Smooth muscle cell (in vitro differentiated cells): ENCODE measurements at regions not wholly inside any gene's neighbourhood (a gene's known extent, or its start where the extent isn't known, plus 50 kb on each side); places are given as distances from the start of the nearest gene placed in this dataset.

Experiments
- DNase-seq: peaks from one replicate; lab custom pipeline; 2025; ENCODE audit not compliant: unreplicated experiment; lab: John Stamatoyannopoulos, UW
- H2AFZ ChIP-seq: fragments of 200-600 bp; sonication (generic); 2 replicates; pipeline ENCODE4 v1.6.0; 2016; ENCODE audit warnings: antibody characterized with exemption, low read depth, mild to moderate bottlenecking
- H3F3A ChIP-seq: fragments of 200-600 bp; sonication (generic); 2 replicates; pipeline ENCODE4 v1.6.0; 2017; ENCODE audit warnings: antibody characterized with exemption, low read depth
- H3K27ac ChIP-seq: fragments of 200-600 bp; sonication (generic); 2 replicates; pipeline ENCODE4 v1.5.1; 2016; ENCODE audit warnings: low read depth, mild to moderate bottlenecking
- H3K27me3 ChIP-seq: fragments of 200-600 bp; sonication (generic); 2 replicates; pipeline ENCODE4 v1.6.1; 2016; ENCODE audit warnings: low read depth, mild to moderate bottlenecking
- H3K36me3 ChIP-seq: fragments of 200-600 bp; sonication (generic); 2 replicates; pipeline ENCODE4 v1.5.1; 2016; ENCODE audit warnings: low read depth
- H3K4me1 ChIP-seq: fragments of 200-600 bp; sonication (generic); 2 replicates; pipeline ENCODE4 v1.5.1; 2016; ENCODE audit warnings: low read depth
- H3K4me2 ChIP-seq: fragments of 200-600 bp; sonication (generic); 2 replicates; pipeline ENCODE4 v1.6.0; 2016; ENCODE audit warnings: mild to moderate bottlenecking
- H3K4me3 ChIP-seq: fragments of 200-600 bp; sonication (generic); 2 replicates; pipeline ENCODE4 v1.5.1; 2016; ENCODE audit warnings: mild to moderate bottlenecking
- H3K79me2 ChIP-seq: fragments of 200-600 bp; sonication (generic); 2 replicates; pipeline ENCODE4 v1.6.0; 2016; ENCODE audit warnings: low read depth, mild to moderate bottlenecking
- H3K9ac ChIP-seq: fragments of 200-600 bp; sonication (generic); 2 replicates; pipeline ENCODE4 v1.6.0; 2016; ENCODE audit warnings: low read depth
- H3K9me3 ChIP-seq: fragments of 200-600 bp; sonication (generic); replicated peaks from 2 replicates; pipeline ENCODE4 v1.5.1; 2016; ENCODE audit warnings: low read depth
- H4K20me1 ChIP-seq: fragments of 200-600 bp; sonication (generic); 2 replicates; pipeline ENCODE4 v1.6.0; 2016; ENCODE audit warnings: low read depth
- WGBS: methylation state at CpG from one replicate; pipeline ENCODE4 v1.1.7; 2016; ENCODE audit warnings: low lambda C conversion rate; 5-methylcytosine and 5-hydroxymethylcytosine counted together
- TF ChIP-seq, protein P1 (sequence below): fragments of 200-600 bp; sonication (generic); IDR thresholded peaks from 2 replicates; pipeline ENCODE4 v1.5.1; 2017; ENCODE audit warnings: borderline replicate concordance, mild to moderate bottlenecking, antibody characterized with exemption; ENCODE audit not compliant: insufficient read depth, poor library complexity, severe bottlenecking

- H4K20me1 ChIP-seq = no peaks in the 10 kb centered on the region
- DNase-seq = no peak
- H2AFZ ChIP-seq = no peak overlapping the region
- H3K27me3 ChIP-seq = no peaks in the 10 kb centered on the region
- H3K9ac ChIP-seq = no peak overlapping the region
- no peaks in the 10 kb centered on the region for H3K79me2 ChIP-seq
- H3K9me3 ChIP-seq = no peaks in the 10 kb centered on the region
- WGBS = 92% methylated on average over 3 of the region's 3 CpGs
- no peaks in the 10 kb centered on the region for H3F3A ChIP-seq
- no peak overlapping the region for H3K27ac ChIP-seq
- no peak overlapping the region for H3K4me3 ChIP-seq
- H3K4me1 ChIP-seq = no peaks in the 10 kb centered on the region
- no peaks in the 10 kb centered on the region for H3K36me3 ChIP-seq
- TF ChIP-seq, protein P1, sequence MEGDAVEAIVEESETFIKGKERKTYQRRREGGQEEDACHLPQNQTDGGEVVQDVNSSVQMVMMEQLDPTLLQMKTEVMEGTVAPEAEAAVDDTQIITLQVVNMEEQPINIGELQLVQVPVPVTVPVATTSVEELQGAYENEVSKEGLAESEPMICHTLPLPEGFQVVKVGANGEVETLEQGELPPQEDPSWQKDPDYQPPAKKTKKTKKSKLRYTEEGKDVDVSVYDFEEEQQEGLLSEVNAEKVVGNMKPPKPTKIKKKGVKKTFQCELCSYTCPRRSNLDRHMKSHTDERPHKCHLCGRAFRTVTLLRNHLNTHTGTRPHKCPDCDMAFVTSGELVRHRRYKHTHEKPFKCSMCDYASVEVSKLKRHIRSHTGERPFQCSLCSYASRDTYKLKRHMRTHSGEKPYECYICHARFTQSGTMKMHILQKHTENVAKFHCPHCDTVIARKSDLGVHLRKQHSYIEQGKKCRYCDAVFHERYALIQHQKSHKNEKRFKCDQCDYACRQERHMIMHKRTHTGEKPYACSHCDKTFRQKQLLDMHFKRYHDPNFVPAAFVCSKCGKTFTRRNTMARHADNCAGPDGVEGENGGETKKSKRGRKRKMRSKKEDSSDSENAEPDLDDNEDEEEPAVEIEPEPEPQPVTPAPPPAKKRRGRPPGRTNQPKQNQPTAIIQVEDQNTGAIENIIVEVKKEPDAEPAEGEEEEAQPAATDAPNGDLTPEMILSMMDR = no peak
- H3K4me2 ChIP-seq = no peak overlapping the region
Measured at GRCh38 chr1:69120817-69121216, 446.9 kb upstream of the LRRC7 start.

DNA sequence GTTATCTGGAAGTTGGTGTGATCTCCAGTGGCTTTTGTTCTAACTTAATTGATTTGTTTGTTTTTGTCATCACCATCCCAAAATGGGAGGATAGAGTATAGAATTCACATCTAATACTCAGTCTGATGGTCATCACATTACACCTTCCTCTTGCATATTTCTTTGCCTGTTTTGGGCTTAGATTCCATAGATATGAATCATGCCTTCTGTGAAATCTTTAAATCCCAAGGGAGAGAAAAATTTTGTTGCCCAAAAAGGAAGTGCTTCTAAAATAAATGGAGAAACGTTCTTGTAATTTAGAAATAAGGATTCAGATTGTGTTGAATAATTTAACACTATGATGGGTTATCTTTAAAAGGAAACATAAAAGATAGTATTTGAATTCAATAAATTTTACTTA, 446.0 kb upstream of the LRRC7 start:
- Histone ChIP-seq H4K20me1 (no peaks in the 10 kb centered on the region), H3K27ac (no peak overlapping the region), H3K4me2 (no peak overlapping the region), H3K27me3 (no peaks in the 10 kb centered on the region), H3K4me3 (no peak overlapping the region), H3K9ac (no peak overlapping the region), H3K9me3 (no peaks in the 10 kb centered on the region), H3K36me3 (no peaks in the 10 kb centered on the region), H3K79me2 (no peaks in the 10 kb centered on the region), H3K4me1 (no peaks in the 10 kb centered on the region), H2AFZ (no peak overlapping the region), H3F3A (no peaks in the 10 kb centered on the region)
- no peak for DNase-seq
- TF ChIP-seq, protein P1 = no peak
- WGBS = 57% methylated on average over 1 of the region's 1 CpG

- H3K9me3 ChIP-seq = no peaks in the 10 kb centered on the region
- H3F3A ChIP-seq = no peaks in the 10 kb centered on the region
- no peak overlapping the region for H2AFZ ChIP-seq
- no peaks in the 10 kb centered on the region for H3K27me3 ChIP-seq
- no peak overlapping the region for H3K9ac ChIP-seq
- H3K27ac ChIP-seq = no peak overlapping the region
- no peak for DNase-seq
- H3K4me2 ChIP-seq = no peak overlapping the region
- H3K4me3 ChIP-seq = no peak overlapping the region
- TF ChIP-seq, protein P1 = no peak
- no peaks in the 10 kb centered on the region for H3K36me3 ChIP-seq
- no peaks in the 10 kb centered on the region for H3K4me1 ChIP-seq
- 93% methylated on average over 2 of the region's 2 CpGs for WGBS
- no peaks in the 10 kb centered on the region for H3K79me2 ChIP-seq
- no peaks in the 10 kb centered on the region for H4K20me1 ChIP-seq
Measured at GRCh38 chr1:69122373-69122772, 445.3 kb upstream of the LRRC7 start.

DNA sequence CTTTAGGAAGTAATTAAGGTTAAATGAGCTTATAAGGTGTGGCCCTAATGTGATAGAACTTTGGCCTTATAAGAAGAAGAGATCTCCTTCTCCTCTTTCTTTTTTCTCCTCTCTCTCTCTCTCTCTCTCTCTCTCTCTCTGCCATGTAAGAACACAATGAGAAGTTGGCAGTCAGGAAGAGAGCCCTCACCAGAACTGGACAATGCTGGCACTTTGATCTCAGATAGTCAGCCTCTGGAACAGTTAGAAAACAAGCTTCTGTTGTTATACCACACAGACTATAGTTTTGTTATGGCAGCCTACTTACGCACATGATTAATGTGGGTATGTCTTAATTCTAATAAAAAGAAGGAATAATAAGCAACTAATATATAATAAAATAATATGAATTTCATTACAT, 444.2 kb upstream of the LRRC7 start:
- no peak for DNase-seq
- Histone ChIP-seq H3K4me3 (no peak overlapping the region), H3K4me2 (no peak overlapping the region), H3K9ac (no peak overlapping the region), H3K79me2 (no peaks in the 10 kb centered on the region), H3K27me3 (no peaks in the 10 kb centered on the region), H4K20me1 (no peaks in the 10 kb centered on the region), H3K27ac (no peak overlapping the region), H3F3A (no peaks in the 10 kb centered on the region), H3K36me3 (no peaks in the 10 kb centered on the region), H2AFZ (no peak overlapping the region), H3K9me3 (no peaks in the 10 kb centered on the region), H3K4me1 (no peaks in the 10 kb centered on the region)
- WGBS = 96% methylated on average over 1 of the region's 1 CpG
- TF ChIP-seq, protein P1 = no peak
